ENCODE measurements at regions not wholly inside any gene's neighbourhood (a gene's known extent, or its start where the extent isn't known, plus 50 kb on each side); places are given as distances from the start of the nearest gene placed in this dataset.

DNA sequence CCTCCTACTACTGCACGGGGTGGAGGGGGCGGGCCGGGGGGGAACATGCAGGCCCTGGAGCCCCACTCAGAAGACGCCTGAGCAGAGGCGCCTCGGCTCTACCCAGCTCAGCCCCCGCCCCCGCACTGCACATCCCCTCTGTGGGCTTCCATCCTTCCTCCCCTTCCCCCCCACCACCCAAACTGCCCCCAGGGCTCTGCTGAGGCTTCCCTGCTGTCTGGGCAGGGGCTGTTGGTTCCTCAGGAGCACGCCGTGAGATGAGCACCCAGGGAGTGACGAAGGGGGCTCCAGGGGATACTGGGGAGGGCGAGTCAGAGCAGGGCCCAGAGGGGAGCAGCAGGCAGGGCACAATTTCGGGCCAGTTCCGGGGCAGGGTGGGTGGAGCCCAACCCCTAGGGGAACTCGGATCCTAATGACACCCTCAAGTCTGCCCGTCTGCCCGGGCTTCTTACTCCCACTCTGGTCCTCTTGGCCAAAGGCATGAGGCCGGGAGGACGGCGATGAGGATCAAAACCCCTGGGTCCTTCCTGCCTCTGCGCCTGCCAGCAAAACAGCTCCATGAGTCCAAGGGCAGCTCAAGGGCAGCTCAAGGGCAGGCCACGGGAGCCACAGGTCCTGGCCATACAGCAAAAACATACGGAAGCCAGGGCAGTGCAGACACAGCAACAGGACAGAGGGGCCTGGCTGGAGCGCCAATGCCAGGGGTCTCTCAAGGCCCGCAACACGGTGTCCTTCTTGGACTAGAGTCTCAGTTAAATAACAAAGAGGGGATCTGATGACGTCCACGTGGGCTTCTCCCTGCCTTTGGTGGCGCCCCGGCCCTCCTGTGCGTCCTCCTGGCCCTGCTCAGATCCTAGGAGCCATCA is 200.9 kb downstream of the AUH start:
- TF ChIP-seq POLR2A (IDR thresholded peaks at IDR 0.05; ENCODE audit: low read length): no peak
- no peak for TF ChIP-seq GATA1 (IDR thresholded peaks at IDR 0.05; ENCODE audit: low read depth, low read length)
